GM19043 (cell line): ENCODE measurements at regions not wholly inside any gene's neighbourhood (a gene's known extent, or its start where the extent isn't known, plus 50 kb on each side); places are given as distances from the start of the nearest gene placed in this dataset.
"Not testable (repeated sequence)": the region's sequence is repeated elsewhere in the genome, so short reads cannot be mapped to it uniquely, and the experiment has no call there.

Experiments
- ATAC-seq: cut with Tn5 transposase; IDR thresholded peaks from one replicate; pipeline ENCODE4 v1.9.1; 2021; ENCODE audit warnings: low read depth; ENCODE audit not compliant: unreplicated experiment

DNA sequence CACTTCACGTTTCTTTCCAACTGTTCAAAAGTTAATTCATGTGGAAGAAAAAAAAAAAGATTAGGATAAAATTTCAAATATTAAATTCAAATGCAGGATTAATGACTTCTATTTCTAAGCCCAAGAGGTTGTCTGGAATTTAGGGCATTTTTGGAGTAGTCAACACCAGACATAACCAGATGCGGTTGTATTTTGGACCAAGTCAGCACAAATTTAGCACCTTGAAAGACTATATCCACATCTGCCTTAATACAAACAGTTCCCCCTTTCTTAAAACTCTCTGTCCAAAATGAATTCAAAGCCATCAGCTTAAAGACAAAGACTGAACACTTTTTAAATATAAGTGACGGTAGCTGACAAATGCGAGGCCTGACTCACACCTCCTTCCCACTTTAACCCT lies 282.9 kb downstream of the C16orf95 start:
- ATAC-seq, result no peak

- no peak for ATAC-seq
Observed at GRCh38 chr16:87035053-87035452, 282.1 kb downstream of the C16orf95 start.

DNA sequence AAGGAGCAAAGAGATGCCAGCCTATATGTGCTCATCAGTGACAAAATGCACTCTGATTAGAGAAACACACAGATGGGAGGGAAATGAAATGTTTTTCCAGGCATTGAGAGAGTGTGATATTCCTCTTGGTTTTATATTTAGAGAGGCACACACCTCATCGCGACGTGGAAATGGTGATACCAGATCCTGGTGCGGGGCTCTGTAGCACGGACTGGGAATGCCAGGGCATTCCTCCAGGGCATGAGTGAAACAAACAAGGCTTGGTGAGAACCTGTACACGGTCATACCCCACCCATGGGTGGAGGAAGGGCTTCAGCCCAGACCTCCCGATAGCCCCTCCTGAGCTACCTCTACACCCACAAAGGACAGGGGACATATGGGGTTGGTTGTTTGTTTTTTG lies 280.2 kb downstream of the C16orf95 start:
- ATAC-seq, result no peak

DNA sequence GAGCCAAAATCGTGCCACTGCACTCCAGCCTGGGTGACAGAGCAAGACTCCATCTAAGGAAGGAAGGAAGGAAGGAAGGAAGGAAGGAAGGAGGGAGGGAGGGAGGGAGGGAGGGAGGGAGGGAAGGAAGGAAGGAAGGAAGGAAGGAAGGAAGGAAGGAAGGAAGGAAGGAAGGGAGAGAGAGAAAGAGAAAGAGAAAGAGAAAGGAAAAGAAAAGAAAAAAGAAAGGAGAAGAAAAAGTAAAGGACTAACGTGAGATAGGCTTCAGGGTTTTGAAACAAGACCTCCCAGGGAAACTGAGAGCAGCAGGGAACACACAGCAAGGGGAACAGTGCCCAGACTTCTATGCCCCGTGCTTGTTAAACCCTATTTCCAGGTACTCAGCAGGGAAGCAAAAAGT lies 278.7 kb downstream of the C16orf95 start:
- ATAC-seq, result not testable (repeated sequence)

DNA sequence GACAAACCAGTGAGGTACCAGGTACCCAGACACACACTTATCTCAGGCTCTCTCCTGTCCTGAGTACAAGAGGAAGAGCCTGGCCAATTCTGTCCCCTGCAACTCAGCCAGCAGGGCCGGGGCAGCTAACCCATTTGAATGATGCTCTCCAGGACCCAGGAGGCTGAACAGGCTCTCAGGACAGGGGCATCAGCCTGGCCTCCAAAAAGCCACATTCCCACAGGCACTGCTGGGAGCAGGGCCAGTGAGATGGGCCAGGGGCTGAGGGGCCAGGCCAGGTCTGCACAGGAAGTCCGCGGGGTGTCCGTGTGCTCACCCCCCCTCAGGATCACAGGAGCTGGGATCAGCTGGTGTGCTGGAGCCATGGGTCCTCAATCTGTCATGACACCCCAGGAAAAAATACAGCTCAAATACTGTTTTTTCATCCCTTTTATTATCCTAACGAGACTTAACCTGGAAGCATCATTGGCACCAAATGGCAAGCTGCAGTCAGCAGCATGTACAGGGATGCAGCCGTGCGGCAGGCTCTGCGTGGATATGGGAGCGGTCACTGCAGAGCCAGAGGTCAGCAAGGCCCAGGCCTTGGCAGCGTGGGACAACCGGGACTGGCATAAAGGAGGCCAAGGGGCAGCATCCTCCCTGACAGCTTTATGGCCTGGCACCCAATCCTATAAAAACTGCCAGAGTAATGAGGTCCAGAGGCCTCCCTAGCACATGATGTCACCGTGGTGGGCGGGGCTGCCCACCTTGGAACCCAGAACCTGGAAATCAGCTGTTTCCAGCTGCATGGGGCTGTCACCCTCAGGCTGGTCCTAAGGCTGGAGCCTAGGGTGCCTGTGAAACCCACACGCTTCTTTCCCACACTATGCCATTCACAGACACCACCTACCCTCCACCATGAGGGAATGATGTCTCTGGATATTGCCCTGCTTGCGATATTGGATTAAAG lies 276.7 kb downstream of the C16orf95 start:
- no peak for ATAC-seq

- no peak for ATAC-seq
Observed at GRCh38 chr16:87041286-87041685, 275.9 kb downstream of the C16orf95 start.

DNA sequence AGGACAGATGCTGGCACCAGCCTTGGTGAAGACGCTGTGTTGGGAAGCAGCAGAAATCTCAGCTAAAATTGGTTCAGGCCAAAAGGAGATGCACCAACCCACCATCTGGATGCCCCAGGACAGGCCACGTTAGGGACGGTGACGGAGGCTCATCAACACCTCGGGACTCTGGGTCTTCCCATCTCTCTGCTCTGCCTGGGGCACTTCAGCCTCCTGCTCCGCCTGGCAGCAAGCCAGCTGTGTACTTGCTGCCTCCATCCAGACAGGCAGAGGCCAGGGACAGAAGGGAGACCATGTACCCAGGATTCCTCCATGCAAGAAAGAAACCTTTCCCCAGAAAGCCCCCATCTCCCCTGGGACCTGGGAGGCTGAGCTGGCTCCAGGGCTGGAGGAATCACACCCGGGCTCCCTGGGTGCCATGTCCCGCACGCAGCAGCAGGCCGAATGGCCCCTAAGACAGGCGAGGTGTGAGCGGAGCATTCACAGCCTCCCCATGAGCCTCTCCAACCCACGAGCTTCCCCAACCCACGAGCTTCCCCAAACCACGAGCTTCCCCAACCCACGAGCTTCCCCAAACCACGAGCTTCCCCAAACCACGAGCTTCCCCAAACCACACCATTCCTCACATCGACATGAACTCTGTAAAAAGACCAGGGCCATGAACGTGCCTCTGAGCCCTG lies 274.5 kb downstream of the C16orf95 start:
- no peak for ATAC-seq

DNA sequence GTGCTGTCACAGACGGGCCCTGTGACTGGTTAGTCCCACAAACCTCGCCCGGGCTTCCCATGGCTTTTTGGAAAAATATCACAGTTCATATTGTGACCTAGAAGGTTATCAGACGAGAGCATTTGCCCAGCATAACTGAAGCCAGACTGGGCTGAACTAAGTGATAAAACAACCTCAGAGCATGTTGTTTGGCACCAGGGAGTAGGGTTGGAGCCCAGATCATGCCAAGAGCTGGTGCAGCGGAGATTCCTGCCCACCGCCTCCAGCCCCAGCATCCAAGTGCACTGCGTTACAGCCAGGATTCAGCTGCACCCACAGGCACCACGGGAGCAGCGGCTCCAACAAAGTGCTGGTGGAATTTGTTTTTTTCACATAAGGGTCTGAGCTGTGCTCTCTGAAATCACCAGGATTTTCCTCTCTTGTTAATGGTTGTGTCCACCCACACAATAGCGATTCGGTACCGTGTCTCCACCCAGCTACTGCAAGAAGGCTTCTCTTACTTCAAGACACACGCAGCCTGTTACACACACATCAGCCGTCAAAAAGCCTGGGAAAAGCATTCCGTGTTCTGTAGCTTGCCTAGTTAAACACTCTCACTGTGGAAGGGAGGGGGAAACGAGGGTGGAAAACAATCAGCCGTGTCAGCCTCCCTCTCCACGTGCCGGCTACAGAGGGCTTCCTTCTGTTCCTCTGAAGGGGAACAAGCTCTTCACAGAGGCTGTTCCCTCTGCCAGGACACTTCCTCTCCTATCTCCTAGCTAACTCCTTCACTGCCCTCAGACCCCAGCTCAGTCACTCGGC lies 273.8 kb downstream of the C16orf95 start:
- no peak for ATAC-seq

- ATAC-seq, result no peak
Observed at GRCh38 chr16:87044032-87044382, 273.2 kb downstream of the C16orf95 start.

- ATAC-seq, result no peak
Observed at GRCh38 chr16:87044829-87045228, 272.4 kb downstream of the C16orf95 start.

DNA sequence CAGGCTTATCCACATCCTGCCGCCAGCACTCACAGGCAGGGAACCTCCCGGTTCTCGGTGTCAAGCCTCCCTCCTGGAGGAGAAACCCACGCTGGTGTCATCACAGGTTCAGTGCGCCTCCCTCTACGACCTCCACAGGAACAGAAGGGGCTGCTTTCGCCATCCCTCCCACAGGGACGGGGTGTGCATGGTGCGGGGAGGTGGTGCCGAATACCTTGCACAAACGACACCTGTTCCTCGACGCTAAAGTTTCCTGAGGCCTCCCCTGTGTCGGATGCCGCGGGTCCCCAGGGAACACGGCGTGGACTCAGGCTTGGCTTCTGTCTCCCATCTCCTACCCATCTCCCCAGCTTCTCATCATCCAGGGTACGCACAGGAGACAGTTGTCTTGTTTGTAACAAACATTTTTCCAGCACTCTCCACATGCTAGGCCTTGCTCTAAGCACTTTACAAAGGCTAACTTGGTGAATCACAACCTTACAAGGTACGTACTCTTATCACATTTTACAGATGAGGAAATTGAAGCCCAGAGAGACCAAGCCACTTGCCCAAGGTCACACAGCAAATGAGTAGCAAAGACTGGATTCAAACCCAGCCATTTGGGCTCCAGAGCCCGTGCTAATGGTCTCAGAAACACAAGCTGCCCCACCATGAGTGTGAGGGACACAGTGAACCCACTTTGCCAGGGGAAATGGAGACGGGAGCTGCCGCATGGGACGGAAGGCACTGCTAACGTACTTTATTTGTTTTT lies 271.6 kb downstream of the C16orf95 start:
- no peak for ATAC-seq

DNA sequence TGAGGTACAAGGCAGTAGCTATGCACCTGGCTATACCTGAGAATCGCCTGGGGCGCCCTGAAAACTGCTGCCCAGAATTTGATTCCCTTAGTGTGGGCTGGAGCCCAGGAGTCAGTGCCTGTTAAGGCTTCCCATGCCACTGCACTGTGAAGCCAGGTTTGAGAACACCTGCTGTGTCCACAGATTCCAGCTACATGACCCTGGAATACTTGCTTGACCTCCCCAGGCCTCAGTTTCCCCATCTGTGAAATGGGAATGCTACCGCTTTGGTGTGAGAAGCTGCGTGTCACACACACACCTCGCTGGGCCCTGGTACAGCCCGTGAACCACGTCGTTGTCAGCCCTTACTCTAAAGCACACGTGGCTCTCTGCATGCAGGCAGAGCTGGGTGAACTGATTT lies 271.0 kb downstream of the C16orf95 start:
- no peak for ATAC-seq

DNA sequence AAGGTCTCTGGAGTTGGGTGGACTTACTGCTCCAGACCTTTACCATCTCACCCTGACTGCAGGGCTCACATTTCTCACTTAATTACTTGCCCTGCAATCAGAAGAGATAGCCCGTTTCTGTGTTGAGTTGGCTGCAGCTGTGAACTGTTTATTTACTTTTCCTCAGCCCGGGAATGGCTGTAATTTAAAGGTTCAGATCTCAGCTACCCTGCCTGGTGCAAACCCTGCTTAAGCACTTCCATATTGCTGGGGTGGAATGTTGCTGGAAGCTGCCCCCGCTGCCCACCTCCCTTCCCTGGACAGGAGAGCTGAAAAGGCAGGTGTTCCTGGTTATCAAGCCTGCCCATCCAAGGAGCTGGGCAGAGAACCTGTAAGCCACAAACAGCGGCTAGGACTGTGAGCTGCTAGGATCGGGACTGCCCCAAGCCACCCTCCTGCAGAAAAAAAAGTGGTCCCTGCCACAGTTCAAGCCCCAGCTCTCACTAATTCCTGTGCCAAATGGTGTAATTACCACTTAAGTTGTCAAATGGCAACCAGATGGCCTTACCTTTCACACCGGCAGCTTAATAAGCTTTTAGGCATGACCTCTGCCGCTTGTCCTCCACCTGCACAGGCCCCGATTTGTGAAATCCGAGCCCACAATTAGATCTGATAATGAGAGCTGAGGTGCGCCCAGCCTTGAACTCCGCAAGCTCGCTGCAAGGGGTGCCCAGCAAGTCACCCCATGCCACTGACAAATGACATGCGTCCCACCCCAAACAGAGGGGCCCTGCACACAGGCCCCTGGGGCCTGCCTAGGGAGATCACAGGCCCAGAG lies 269.8 kb downstream of the C16orf95 start:
- ATAC-seq, result no peak

GRCh38 chr16:87048038-87048729 lies 269.0 kb downstream of the C16orf95 start:
- ATAC-seq, result no peak

DNA sequence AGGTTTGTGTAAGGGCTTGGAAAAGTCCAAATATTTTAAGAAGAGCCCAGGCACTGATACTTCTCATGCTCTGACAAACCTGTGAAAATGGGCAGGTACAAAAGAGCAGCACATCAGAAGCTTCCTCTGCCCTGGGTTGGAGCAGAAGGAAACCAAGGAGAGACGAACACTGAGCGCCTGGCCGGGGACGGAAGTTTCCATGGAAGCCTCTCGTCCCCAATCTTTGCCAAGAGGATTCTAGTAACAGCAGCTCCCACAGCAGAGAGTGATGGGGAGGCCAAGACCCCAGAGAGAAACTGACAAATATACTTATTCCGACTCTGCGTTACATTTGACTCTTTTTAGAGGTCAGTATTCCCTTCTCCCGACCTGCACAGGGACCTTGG lies 268.5 kb downstream of the C16orf95 start:
- no peak for ATAC-seq

GRCh38 chr16:87049216-87049615 lies 268.0 kb downstream of the C16orf95 start:
- ATAC-seq, result not testable (repeated sequence)

DNA sequence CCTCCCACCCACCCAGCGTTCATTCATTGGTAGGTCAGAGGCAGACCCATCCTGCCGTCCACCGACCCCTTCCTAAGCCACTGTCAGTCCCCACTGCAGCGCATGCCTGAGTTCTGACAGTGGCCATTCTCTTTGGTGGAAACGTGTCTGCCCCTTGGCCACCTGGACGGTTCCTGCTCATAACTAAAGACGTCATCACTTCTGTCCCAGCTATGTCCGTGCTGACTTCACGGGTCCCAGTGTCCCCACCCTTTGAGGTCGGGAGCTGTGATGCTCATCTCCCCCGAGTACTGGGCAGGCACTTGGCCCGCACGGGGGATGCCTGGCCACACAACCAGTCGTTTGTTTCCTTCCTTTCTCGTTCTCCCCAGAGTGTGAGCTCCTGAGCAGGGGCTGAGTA lies 267.1 kb downstream of the C16orf95 start:
- no peak for ATAC-seq

DNA sequence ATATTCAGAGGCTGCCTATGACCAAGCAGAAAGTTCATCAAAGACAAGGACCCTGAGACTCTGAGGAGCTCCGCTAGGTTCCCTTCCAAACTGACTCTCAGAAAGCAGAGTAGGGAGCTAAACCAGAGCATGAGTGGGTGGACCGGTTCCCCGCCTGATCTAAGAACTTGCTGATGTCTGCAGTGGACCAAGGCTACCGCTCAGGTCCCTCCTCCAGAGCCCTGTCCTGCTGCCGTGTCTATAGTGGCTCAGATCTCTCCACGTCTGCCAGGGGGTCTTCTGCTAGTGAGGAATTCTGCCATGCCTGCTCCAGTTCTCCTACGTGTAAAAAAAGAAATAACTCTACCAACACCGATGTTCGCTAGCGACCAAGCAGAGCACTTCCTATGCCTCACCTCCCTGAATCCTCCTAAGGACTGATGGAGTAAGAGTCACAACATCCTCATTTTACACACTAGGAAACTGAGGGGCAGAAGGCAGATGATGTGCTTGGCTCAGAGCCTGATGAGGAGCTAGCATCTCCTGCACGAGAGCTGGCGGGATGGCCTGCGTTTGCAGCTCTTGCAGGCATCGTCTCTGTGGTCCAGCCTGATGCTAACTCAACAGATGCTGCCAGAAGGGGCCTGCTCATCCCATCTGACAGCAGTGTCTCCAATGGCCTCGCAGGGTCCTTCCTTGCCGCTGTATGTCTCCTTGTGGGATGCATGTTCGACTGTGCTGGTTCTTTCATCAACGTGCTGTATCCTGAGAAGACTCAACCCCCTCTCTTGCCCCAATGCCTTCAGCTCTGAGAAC lies 265.5 kb downstream of the C16orf95 start:
- ATAC-seq, result no peak
